GM12878 (cell line): ENCODE measurements at regions not wholly inside any gene's neighbourhood (a gene's known extent, or its start where the extent isn't known, plus 50 kb on each side); places are given as distances from the start of the nearest gene placed in this dataset.

Experiments
- ATAC-seq: fragments of 200-7000 bp; cut with Tn5 transposase; 3 replicates; pipeline ENCODE4 v1.9.1; 2020; ENCODE audit warnings: mild to moderate bottlenecking, moderate library complexity
- BruUV-seq: library from RNA; stranded (reverse); fragments of 400-500 nt; replicated peaks from 2 replicates; lab custom pipeline; 2021; lab: Mats Ljungman, UMichigan
- CTCF ChIA-PET: fragments of 300-600 bp; sonication (Branson Sonifier 250); formaldehyde crosslinking; extraction: SDS; loops from one replicate; lab custom pipeline; 2021; ENCODE audit warnings: inconsistent platforms; lab: Yijun Ruan, JAX
- POLR2A ChIA-PET: fragments of 350-600 bp; formaldehyde crosslinking; extraction: SDS; loops from one replicate; lab custom pipeline; 2021; ENCODE audit warnings: inconsistent platforms; lab: Charles Lee
- RAD21 ChIA-PET: fragments of 300-600 bp; sonication (Branson Sonifier 250); formaldehyde crosslinking; loops from one replicate; lab custom pipeline; 2023; ENCODE audit warnings: antibody characterized with exemption; ENCODE audit not compliant: unreplicated experiment; lab: Charles Lee
- SMC1A ChIA-PET: fragments of 300-600 bp; sonication (Branson Sonifier 250); formaldehyde crosslinking; loops from one replicate; lab custom pipeline; 2023; ENCODE audit not compliant: unreplicated experiment, uncharacterized antibody; lab: Charles Lee
- DNase-seq: peaks from one replicate; pipeline ENCODE4 v3.0.0-alpha.2; 2011; ENCODE audit warnings: low read depth, low spot score
- FAIRE-seq: peaks from 3 replicates; lab custom pipeline; 2011; peaks lifted over from hg19 to GRCh38; lab: Jason Lieb, UNC
- H2AFZ ChIP-seq: 2 replicates; pipeline ENCODE4 v1.6.0; 2011; ENCODE audit warnings: low read depth, low read length, control low read depth; ENCODE audit not compliant: control insufficient read depth
- H3K27ac ChIP-seq: 2 replicates; pipeline ENCODE4 v1.5.1; 2011; ENCODE audit warnings: control low read depth; ENCODE audit not compliant: control insufficient read depth, insufficient read depth
- H3K27me3 ChIP-seq, 2 experiments: replicated peaks in 1 of 2; 2 replicates each; pipeline versions ENCODE4 v1.6.0 to v1.6.1; 2011; ENCODE audit warnings: low read length in 1 of 2; ENCODE audit not compliant: control insufficient read depth in 2 of 2, insufficient read depth in 2 of 2
- H3K36me3 ChIP-seq, 2 experiments: 2 replicates each; pipeline ENCODE4 v1.5.1; 2011; ENCODE audit warnings: low read length in 1 of 2; ENCODE audit not compliant: control insufficient read depth in 2 of 2, insufficient read depth in 2 of 2
- H3K4me1 ChIP-seq: 2 replicates; pipeline ENCODE4 v1.6.1; 2011; ENCODE audit warnings: mild to moderate bottlenecking, low read length, moderate library complexity, mixed read lengths; ENCODE audit not compliant: control insufficient read depth, insufficient read depth
- H3K4me2 ChIP-seq: 2 replicates; pipeline ENCODE4 v1.6.0; 2011; ENCODE audit warnings: control low read depth; ENCODE audit not compliant: control insufficient read depth, insufficient read depth
- H3K4me3 ChIP-seq: fragments of 200-600 bp; sonication (generic); 2 replicates; pipeline ENCODE4 v1.5.1; 2016
- H3K79me2 ChIP-seq: 2 replicates; pipeline ENCODE4 v1.6.0; 2011; ENCODE audit warnings: low read length; ENCODE audit not compliant: control insufficient read depth, insufficient read depth
- H3K9ac ChIP-seq: 2 replicates; pipeline ENCODE4 v1.8.0; 2011; ENCODE audit warnings: low read length, control low read depth, mixed read lengths; ENCODE audit not compliant: control insufficient read depth, insufficient read depth
- H3K9me3 ChIP-seq: replicated peaks from 3 replicates; pipeline ENCODE4 v1.5.1; 2011; ENCODE audit warnings: mild to moderate bottlenecking, low read length; ENCODE audit not compliant: control insufficient read depth, insufficient read depth
- H4K20me1 ChIP-seq: 2 replicates; pipeline ENCODE4 v1.6.0; 2011; ENCODE audit not compliant: control insufficient read depth, insufficient read depth
- BMI1 ChIP-seq: fragments of 450-650 bp; IDR thresholded peaks from 2 replicates; pipeline ENCODE4 v1.6.1; 2016; ENCODE audit warnings: mild to moderate bottlenecking, moderate library complexity, borderline replicate concordance
- MTA2 ChIP-seq: fragments of 450-650 bp; IDR thresholded peaks from 2 replicates; pipeline ENCODE4 v1.6.1; 2016; ENCODE audit warnings: low read depth, mild to moderate bottlenecking, moderate library complexity
- NR2C2 ChIP-seq: IDR thresholded peaks from 2 replicates; pipeline ENCODE4 v1.6.1; 2011; ENCODE audit warnings: borderline replicate concordance, low read depth; ENCODE audit not compliant: control insufficient read depth, insufficient read length
- NR2F1 ChIP-seq: fragments of 450-650 bp; conservative IDR thresholded peaks from 2 replicates; pipeline ENCODE4 v1.6.1; 2017; ENCODE audit warnings: mild to moderate bottlenecking
- NRF1 ChIP-seq: conservative IDR thresholded peaks from 2 replicates; pipeline ENCODE4 v1.6.1; 2011; ENCODE audit warnings: mild to moderate bottlenecking, low read depth, low read length, improper control_type of control experiment
- SIX5 ChIP-seq: IDR thresholded peaks from 2 replicates; pipeline ENCODE4 v1.6.1; 2011; ENCODE audit warnings: mild to moderate bottlenecking, low read depth, low read length, moderate library complexity; ENCODE audit not compliant: severe bottlenecking
- SMC3 ChIP-seq: IDR thresholded peaks from 2 replicates; pipeline ENCODE4 v1.6.1; 2011; ENCODE audit warnings: low read length, improper control_type of control experiment, borderline replicate concordance
- TBL1XR1 ChIP-seq: IDR thresholded peaks from 2 replicates; pipeline ENCODE4 v1.6.1; 2012; ENCODE audit warnings: low read depth, low read length, improper control_type of control experiment
- TCF3 ChIP-seq: IDR thresholded peaks from 2 replicates; pipeline ENCODE4 v1.6.1; 2012; ENCODE audit warnings: low read depth, mild to moderate bottlenecking, low read length, borderline replicate concordance; ENCODE audit not compliant: insufficient read depth
- ZBED1 ChIP-seq: IDR thresholded peaks from 2 replicates; pipeline ENCODE4 v1.6.1; 2016; ENCODE audit warnings: borderline replicate concordance
- WGBS: methylation state at CpG from one replicate; pipeline ENCODE4 v1.1.6; 2016; ENCODE audit warnings: low lambda C conversion rate; ENCODE audit not compliant: insufficient replicate concordance, insufficient coverage; ENCODE audit errors: missing lambda C conversion rate; 5-methylcytosine and 5-hydroxymethylcytosine counted together
- in situ Hi-C: fragments of 300-500 bp; cut with MboI; formaldehyde crosslinking; loops from 9 replicates; pipeline ENCODE4 v1.14.3; 2018; ENCODE audit warnings: mixed read lengths
- intact Hi-C: fragments of 100-400 bp; cut with micrococcal nuclease; formaldehyde crosslinking; loops from one replicate; pipeline ENCODE4 v1.14.2; 2022; ENCODE audit not compliant: unreplicated experiment
- TF ChIP-seq, protein P1 (sequence below): fragments of 450-650 bp; IDR thresholded peaks from 2 replicates; pipeline ENCODE4 v1.6.1; 2017; ENCODE audit warnings: mild to moderate bottlenecking
- TF ChIP-seq, protein P2 (sequence below): fragments of 450-650 bp; IDR thresholded peaks from 2 replicates; pipeline ENCODE4 v1.6.1; 2017; ENCODE audit warnings: borderline replicate concordance

DNA sequence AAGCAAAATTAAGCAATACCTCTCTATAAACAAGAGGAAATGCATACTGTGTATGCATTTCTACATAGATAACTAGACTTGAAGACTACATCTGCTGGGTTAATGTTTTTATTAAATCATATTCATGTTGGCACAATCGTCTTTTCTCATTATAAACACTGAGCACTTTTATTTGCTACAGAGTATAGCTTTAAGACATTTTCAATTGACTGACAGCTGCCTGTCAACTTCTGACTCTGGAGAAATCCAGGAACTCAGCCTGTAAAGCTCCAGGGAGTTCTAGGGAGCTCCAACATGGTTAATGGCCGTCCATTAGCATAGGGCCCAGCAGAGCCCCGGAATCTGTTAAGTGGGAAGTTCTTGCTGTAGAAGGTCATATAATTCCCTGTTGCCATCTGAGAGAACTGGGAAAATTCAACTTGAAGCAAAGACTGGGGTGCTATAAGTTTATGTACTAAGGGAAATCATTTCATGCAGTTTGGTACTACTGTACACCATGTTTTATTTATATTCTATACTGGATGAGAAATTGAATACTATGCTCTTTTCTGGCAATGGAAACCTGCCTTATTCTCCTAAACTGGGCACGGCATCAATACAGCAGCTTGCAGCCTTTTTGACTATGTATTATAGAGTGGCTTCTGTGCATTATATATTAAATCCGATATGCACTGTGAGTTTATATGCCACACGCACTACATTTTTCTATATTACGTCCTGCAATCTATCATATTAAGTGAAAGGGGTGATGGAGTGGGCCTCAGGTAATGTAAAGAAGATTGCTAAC lies 243.5 kb upstream of the ZNF521 start:
- 34% methylated on average over 7 of the region's 7 CpGs for WGBS
- ATAC-seq (no peak), DNase-seq (no peak), FAIRE-seq (no peak)
- CTCF ChIA-PET: no interaction called here
- SMC1A ChIA-PET: no interaction called here
- intact Hi-C loops (no loop called here), in situ Hi-C loops (no loop called here)
- POLR2A ChIA-PET: no interaction called here
- Histone ChIP-seq H3K79me2 (no peaks in the 10 kb centered on the region), H3K4me3 (no peak overlapping the region), H3K9ac (no peak overlapping the region), H3K27me3 (no peaks in the 10 kb centered on the region), H3K27ac (no peak overlapping the region), H3K36me3 (no peaks in the 10 kb centered on the region), H4K20me1 (no peaks in the 10 kb centered on the region), H3K4me2 (no peak overlapping the region), H2AFZ (no peak overlapping the region), H3K9me3 (no peaks in the 10 kb centered on the region), H3K4me1 (no peaks in the 10 kb centered on the region)
- no TSS peak for BruUV-seq
- RAD21 ChIA-PET: no interaction called here
- no peak for TF ChIP-seq SIX5

DNA sequence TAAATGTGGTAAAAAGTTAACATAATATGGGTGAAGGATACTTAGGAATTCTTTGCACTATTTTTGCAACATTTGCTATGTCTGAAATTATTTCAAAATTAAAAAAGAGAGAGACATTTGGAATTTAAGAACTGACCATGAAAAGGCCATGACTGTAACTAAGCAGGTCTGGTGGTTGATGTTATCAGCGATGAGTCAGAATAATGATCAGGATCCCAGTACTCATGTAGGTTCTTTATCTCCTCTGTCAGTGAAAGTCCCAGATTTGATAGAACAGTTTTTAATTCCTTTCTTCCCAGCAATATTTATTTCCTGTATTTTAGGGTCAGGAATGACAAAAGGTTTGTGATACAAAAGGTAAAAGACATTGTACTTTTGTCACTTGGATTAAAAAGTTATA lies 242.4 kb upstream of the ZNF521 start:
- Histone ChIP-seq H3K27ac (no peak overlapping the region), H3K9me3 (no peaks in the 10 kb centered on the region), H3K79me2 (no peaks in the 10 kb centered on the region), H3K4me1 (no peaks in the 10 kb centered on the region), H4K20me1 (no peaks in the 10 kb centered on the region), H3K36me3 (no peaks in the 10 kb centered on the region), H3K4me2 (no peak overlapping the region), H3K27me3 (no peaks in the 10 kb centered on the region), H2AFZ (no peak overlapping the region), H3K9ac (no peak overlapping the region), H3K4me3 (no peak overlapping the region)
- no peak for DNase-seq
- RAD21 ChIA-PET: no interaction called here
- no TSS peak for BruUV-seq
- POLR2A ChIA-PET: no interaction called here
- SMC1A ChIA-PET: no interaction called here
- in situ Hi-C loops: no loop called here
- intact Hi-C loops: no loop called here
- ATAC-seq: no peak
- CTCF ChIA-PET: no interaction called here
- 0% methylated on average over 1 of the region's 1 CpG for WGBS
- FAIRE-seq: no peak
- TF ChIP-seq NR2C2 (no peak), NRF1 (no peak), ZBED1 (no peak), NR2F1 (no peak), MTA2 (no peak), BMI1 (no peak), TBL1XR1 (no peak), SMC3 (no peak), TCF3 (no peak)
- TF ChIP-seq, protein P1, sequence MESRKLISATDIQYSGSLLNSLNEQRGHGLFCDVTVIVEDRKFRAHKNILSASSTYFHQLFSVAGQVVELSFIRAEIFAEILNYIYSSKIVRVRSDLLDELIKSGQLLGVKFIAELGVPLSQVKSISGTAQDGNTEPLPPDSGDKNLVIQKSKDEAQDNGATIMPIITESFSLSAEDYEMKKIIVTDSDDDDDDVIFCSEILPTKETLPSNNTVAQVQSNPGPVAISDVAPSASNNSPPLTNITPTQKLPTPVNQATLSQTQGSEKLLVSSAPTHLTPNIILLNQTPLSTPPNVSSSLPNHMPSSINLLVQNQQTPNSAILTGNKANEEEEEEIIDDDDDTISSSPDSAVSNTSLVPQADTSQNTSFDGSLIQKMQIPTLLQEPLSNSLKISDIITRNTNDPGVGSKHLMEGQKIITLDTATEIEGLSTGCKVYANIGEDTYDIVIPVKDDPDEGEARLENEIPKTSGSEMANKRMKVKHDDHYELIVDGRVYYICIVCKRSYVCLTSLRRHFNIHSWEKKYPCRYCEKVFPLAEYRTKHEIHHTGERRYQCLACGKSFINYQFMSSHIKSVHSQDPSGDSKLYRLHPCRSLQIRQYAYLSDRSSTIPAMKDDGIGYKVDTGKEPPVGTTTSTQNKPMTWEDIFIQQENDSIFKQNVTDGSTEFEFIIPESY: no peak
- TF ChIP-seq, protein P2, sequence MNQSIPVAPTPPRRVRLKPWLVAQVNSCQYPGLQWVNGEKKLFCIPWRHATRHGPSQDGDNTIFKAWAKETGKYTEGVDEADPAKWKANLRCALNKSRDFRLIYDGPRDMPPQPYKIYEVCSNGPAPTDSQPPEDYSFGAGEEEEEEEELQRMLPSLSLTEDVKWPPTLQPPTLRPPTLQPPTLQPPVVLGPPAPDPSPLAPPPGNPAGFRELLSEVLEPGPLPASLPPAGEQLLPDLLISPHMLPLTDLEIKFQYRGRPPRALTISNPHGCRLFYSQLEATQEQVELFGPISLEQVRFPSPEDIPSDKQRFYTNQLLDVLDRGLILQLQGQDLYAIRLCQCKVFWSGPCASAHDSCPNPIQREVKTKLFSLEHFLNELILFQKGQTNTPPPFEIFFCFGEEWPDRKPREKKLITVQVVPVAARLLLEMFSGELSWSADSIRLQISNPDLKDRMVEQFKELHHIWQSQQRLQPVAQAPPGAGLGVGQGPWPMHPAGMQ: no peak
